ENCODE measurements at regions not wholly inside any gene's neighbourhood (a gene's known extent, or its start where the extent isn't known, plus 50 kb on each side); places are given as distances from the start of the nearest gene placed in this dataset.

GRCh38 chr15:61509327-61509840 lies 280.3 kb upstream of the RORA start:
- H3K4me3 ChIP-seq (replicated peaks in 1 of 3; ENCODE audit: insufficient read depth in 1 of 3, low read depth in 1 of 3, low read length in 3 of 3) = no peak overlapping the region
- dilution Hi-C loops (cut with MboI; ENCODE audit: extremely low pct_ligation_motif_present, low sequenced_read_pairs) = no loop called here
- no peak overlapping the region for H3K4me2 ChIP-seq (ENCODE audit: insufficient read depth, low read length)
- H3K9ac ChIP-seq (replicated peaks; ENCODE audit: extremely low read depth, insufficient read depth, low read length) = no peak overlapping the region
- H3K9me3 ChIP-seq (replicated peaks; ENCODE audit: control insufficient read depth, insufficient read depth, low read length) = no peaks in the 10 kb centered on the region
- TF ChIP-seq, protein P1, sequence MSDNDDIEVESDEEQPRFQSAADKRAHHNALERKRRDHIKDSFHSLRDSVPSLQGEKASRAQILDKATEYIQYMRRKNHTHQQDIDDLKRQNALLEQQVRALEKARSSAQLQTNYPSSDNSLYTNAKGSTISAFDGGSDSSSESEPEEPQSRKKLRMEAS (IDR thresholded peaks at IDR 0.05; ENCODE audit: insufficient read depth, insufficient read length) = no peak
- TF ChIP-seq FOS (IDR thresholded peaks at IDR 0.05; ENCODE audit: borderline replicate concordance, insufficient read depth, low read length) = no peak
- TF ChIP-seq MYC (IDR thresholded peaks at IDR 0.05; ENCODE audit: low read depth, low read length) = no peak
- no peak for TF ChIP-seq POLR2A (IDR thresholded peaks at IDR 0.05; ENCODE audit: low read depth, low read length)
- TF ChIP-seq GATA2 (IDR thresholded peaks at IDR 0.05; ENCODE audit: insufficient read depth, insufficient read length, low read depth, low read length) = no peak
- H3K27me3 ChIP-seq (ENCODE audit: control insufficient read depth in 2 of 2, insufficient read depth in 2 of 2, low read length in 2 of 2) = peaks cover 4 to 13% of the 10 kb centered on the region in 2 experiments
- H3K36me3 ChIP-seq (ENCODE audit: control insufficient read depth in 2 of 2, extremely low read depth in 1 of 2, insufficient read depth in 2 of 2, low read length in 2 of 2) = no peaks in the 10 kb centered on the region
- FAIRE-seq (no peak), DNase-seq (ENCODE audit: low read depth, low spot score) (no peak)
- H4K20me1 ChIP-seq (replicated peaks; ENCODE audit: control insufficient read depth, extremely low read depth, insufficient read depth, low read length) = no peaks in the 10 kb centered on the region
- intact Hi-C loops (cut with micrococcal nuclease) = no loop called here
- no peaks in the 10 kb centered on the region for H3K9me1 ChIP-seq (replicated peaks; ENCODE audit: control insufficient read depth, extremely low read depth, insufficient read depth, low read length)
- H3K4me1 ChIP-seq (ENCODE audit: control insufficient read depth, extremely low read depth, insufficient read depth, low read length) = no peaks in the 10 kb centered on the region
- ChIA-PET CTCF (no interaction called here), POLR2A (no interaction called here)
- no peaks in the 10 kb centered on the region for H3K79me2 ChIP-seq (ENCODE audit: control insufficient read depth, insufficient read depth, low read length)
- no peak overlapping the region for H2AFZ ChIP-seq (ENCODE audit: low read depth, low read length)
- no TSS peak for BruUV-seq (replicated peaks)
- no peak overlapping the region for H3K27ac ChIP-seq (ENCODE audit: insufficient read depth, low read depth, low read length)

DNA sequence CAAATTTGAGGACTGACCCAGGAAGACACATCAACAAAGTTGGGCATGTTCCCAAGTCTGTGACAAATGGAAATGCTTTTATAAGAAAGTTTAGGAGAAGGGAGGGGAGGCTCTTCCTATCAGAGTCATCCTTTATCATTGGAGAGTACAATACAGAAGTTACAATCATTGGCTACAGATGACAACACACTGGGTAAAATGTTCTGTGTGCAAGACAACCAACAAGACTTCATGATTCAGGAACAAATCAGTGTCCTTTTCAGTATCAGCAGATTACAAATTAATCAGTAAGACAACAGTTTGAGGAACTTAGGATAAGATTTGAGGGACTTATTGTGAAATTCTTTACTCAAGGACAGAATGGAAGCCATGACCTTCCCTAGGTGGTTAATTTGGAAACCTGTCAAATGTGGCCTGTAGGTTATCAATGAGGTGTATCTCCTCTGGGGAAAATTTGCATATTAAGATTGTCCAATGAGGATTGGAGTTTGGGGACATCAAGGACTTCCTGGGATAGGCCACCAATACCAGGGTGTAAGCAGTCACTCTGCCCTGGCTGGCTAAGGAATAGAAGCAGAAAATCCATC lies 274.4 kb upstream of the RORA start:
- no peak overlapping the region for H2AFZ ChIP-seq (ENCODE audit: low read depth, low read length)
- intact Hi-C loops (cut with micrococcal nuclease) (loop anchor here (2.0 kb wide), 1 partner anchor 25 kb away; no protein-coding TSS in a partner anchor), dilution Hi-C loops (cut with MboI; ENCODE audit: extremely low pct_ligation_motif_present, low sequenced_read_pairs) (no loop called here)
- no peaks in the 10 kb centered on the region for H4K20me1 ChIP-seq (replicated peaks; ENCODE audit: control insufficient read depth, extremely low read depth, insufficient read depth, low read length)
- no peak for DNase-seq (ENCODE audit: low read depth, low spot score)
- no TSS peak for BruUV-seq (replicated peaks)
- H3K4me2 ChIP-seq (ENCODE audit: insufficient read depth, low read length) = no peak overlapping the region
- no peak overlapping the region for H3K4me3 ChIP-seq (replicated peaks in 1 of 3; ENCODE audit: insufficient read depth in 1 of 3, low read depth in 1 of 3, low read length in 3 of 3)
- ChIA-PET POLR2A (no interaction called here), CTCF (no interaction called here)
- no peak for FAIRE-seq
- no peaks in the 10 kb centered on the region for H3K9me1 ChIP-seq (replicated peaks; ENCODE audit: control insufficient read depth, extremely low read depth, insufficient read depth, low read length)
- no peak for TF ChIP-seq FOS (IDR thresholded peaks at IDR 0.05; ENCODE audit: borderline replicate concordance, insufficient read depth, low read length)
- no peak for TF ChIP-seq GATA2 (IDR thresholded peaks at IDR 0.05; ENCODE audit: insufficient read depth, insufficient read length, low read depth, low read length)
- no peak for TF ChIP-seq JUN (IDR thresholded peaks at IDR 0.05; ENCODE audit: borderline replicate concordance, insufficient read depth, insufficient read length, low read depth)
- TF ChIP-seq POLR2A (IDR thresholded peaks at IDR 0.05; ENCODE audit: low read depth, low read length) = no peak
- TF ChIP-seq MYC (IDR thresholded peaks at IDR 0.05; ENCODE audit: low read depth, low read length) = no peak
- TF ChIP-seq CTCF (IDR thresholded peaks at IDR 0.05; ENCODE audit: extremely low read depth in 1 of 2, insufficient read depth in 1 of 2, low read depth in 1 of 2, low read length in 2 of 2) = no peak
- TF ChIP-seq, protein P1 (IDR thresholded peaks at IDR 0.05; ENCODE audit: insufficient read depth, insufficient read length) = no peak
- no peak for TF ChIP-seq EZH2 (IDR thresholded peaks at IDR 0.05; ENCODE audit: borderline replicate concordance, low read depth, low read length, severe bottlenecking)
- no peak for TF ChIP-seq POLR2AphosphoS5 (IDR thresholded peaks at IDR 0.05; ENCODE audit: insufficient read depth, low read depth, low read length)
- H3K9ac ChIP-seq (replicated peaks; ENCODE audit: extremely low read depth, insufficient read depth, low read length) = no peak overlapping the region
- no peaks in the 10 kb centered on the region for H3K9me3 ChIP-seq (replicated peaks; ENCODE audit: control insufficient read depth, insufficient read depth, low read length)
- H3K4me1 ChIP-seq (ENCODE audit: control insufficient read depth, extremely low read depth, insufficient read depth, low read length) = peaks cover 11% of the 10 kb centered on the region
- no peaks in the 10 kb centered on the region for H3K36me3 ChIP-seq (ENCODE audit: control insufficient read depth in 2 of 2, extremely low read depth in 1 of 2, insufficient read depth in 2 of 2, low read length in 2 of 2)
- no peak overlapping the region for H3K27ac ChIP-seq (ENCODE audit: insufficient read depth, low read depth, low read length)
- H3K79me2 ChIP-seq (ENCODE audit: control insufficient read depth, insufficient read depth, low read length) = no peaks in the 10 kb centered on the region
- peaks cover 7 to 13% of the 10 kb centered on the region in 2 experiments for H3K27me3 ChIP-seq (ENCODE audit: control insufficient read depth in 2 of 2, insufficient read depth in 2 of 2, low read length in 2 of 2)
